ENCODE measurements at regions not wholly inside any gene's neighbourhood (a gene's known extent, or its start where the extent isn't known, plus 50 kb on each side); places are given as distances from the start of the nearest gene placed in this dataset.

GRCh38 chr3:8276506-8276905, 225.1 kb upstream of the LMCD1 start:
- Histone ChIP-seq H3K4me2 (ENCODE audit: low read length) (no peak overlapping the region), H4K20me1 (ENCODE audit: insufficient read depth, low read length) (no peaks in the 10 kb centered on the region), H3K9me2 (ENCODE audit: insufficient read depth, low read length) (no peaks in the 10 kb centered on the region), H3K79me2 (ENCODE audit: insufficient read depth, low read depth, low read length) (no peaks in the 10 kb centered on the region), H3K4me3 (ENCODE audit: low read depth, low read length, poor library complexity, severe bottlenecking) (no peak overlapping the region), H3K4me1 (ENCODE audit: insufficient read depth, low read length, poor library complexity, severe bottlenecking) (no peaks in the 10 kb centered on the region), H3K27ac (ENCODE audit: low read depth, low read length, poor library complexity, severe bottlenecking) (no peak overlapping the region), H2AFZ (ENCODE audit: low read length) (no peak overlapping the region), H3K36me3 (ENCODE audit: insufficient read depth, low read length) (no peaks in the 10 kb centered on the region), H3K9me3 (ENCODE audit: low read length) (no peaks in the 10 kb centered on the region)
- ChIA-PET CTCF (ENCODE audit: unreplicated experiment) (no interaction called here), POLR2A (interaction anchor here (0.6 to 0.9 kb wide), 7 partner anchors 11 to 1999 kb away, joined by 3 to 4 read pairs (median 3); no protein-coding TSS in a partner anchor)
- TF ChIP-seq EZH2phosphoT487 (IDR thresholded peaks at IDR 0.05; ENCODE audit: borderline replicate concordance, low read depth, low read length): no peak
- TF ChIP-seq CTCF (conservative IDR thresholded peaks at IDR 0.05; ENCODE audit: low read length): no peak
- intact Hi-C loops (cut with micrococcal nuclease; ENCODE audit: unreplicated experiment): no loop called here
- DNase-seq (ENCODE audit: low spot score): no peak
- BruUV-seq (replicated peaks): no TSS peak

GRCh38 chr3:8278448-8278847, 223.2 kb upstream of the LMCD1 start:
- no peak overlapping the region for H3K4me2 ChIP-seq (ENCODE audit: low read length)
- POLR2A ChIA-PET: no interaction called here
- CTCF ChIA-PET (ENCODE audit: unreplicated experiment): no interaction called here
- no TSS peak for BruUV-seq (replicated peaks)
- H3K4me1 ChIP-seq (ENCODE audit: insufficient read depth, low read length, poor library complexity, severe bottlenecking): no peaks in the 10 kb centered on the region
- TF ChIP-seq EZH2phosphoT487 (IDR thresholded peaks at IDR 0.05; ENCODE audit: borderline replicate concordance, low read depth, low read length) (no peak), CTCF (conservative IDR thresholded peaks at IDR 0.05; ENCODE audit: low read length) (0 out of 2 replicates have a peak, but pooled peaks have one; percentile 17)
- no peak overlapping the region for H3K27ac ChIP-seq (ENCODE audit: low read depth, low read length, poor library complexity, severe bottlenecking)
- H3K79me2 ChIP-seq (ENCODE audit: insufficient read depth, low read depth, low read length): no peaks in the 10 kb centered on the region
- no peaks in the 10 kb centered on the region for H3K36me3 ChIP-seq (ENCODE audit: insufficient read depth, low read length)
- H3K9me2 ChIP-seq (ENCODE audit: insufficient read depth, low read length): no peaks in the 10 kb centered on the region
- H2AFZ ChIP-seq (ENCODE audit: low read length): no peak overlapping the region
- no peaks in the 10 kb centered on the region for H4K20me1 ChIP-seq (ENCODE audit: insufficient read depth, low read length)
- no peak for DNase-seq (ENCODE audit: low spot score)
- no peak overlapping the region for H3K4me3 ChIP-seq (ENCODE audit: low read depth, low read length, poor library complexity, severe bottlenecking)
- no peaks in the 10 kb centered on the region for H3K9me3 ChIP-seq (ENCODE audit: low read length)
- intact Hi-C loops (cut with micrococcal nuclease; ENCODE audit: unreplicated experiment): no loop called here

GRCh38 chr3:8279476-8279875, 222.1 kb upstream of the LMCD1 start:
- Histone ChIP-seq H3K9me3 (ENCODE audit: low read length) (no peaks in the 10 kb centered on the region), H3K4me2 (ENCODE audit: low read length) (no peak overlapping the region), H3K79me2 (ENCODE audit: insufficient read depth, low read depth, low read length) (no peaks in the 10 kb centered on the region), H3K27ac (ENCODE audit: low read depth, low read length, poor library complexity, severe bottlenecking) (no peak overlapping the region), H3K4me3 (ENCODE audit: low read depth, low read length, poor library complexity, severe bottlenecking) (no peak overlapping the region), H2AFZ (ENCODE audit: low read length) (no peak overlapping the region), H3K4me1 (ENCODE audit: insufficient read depth, low read length, poor library complexity, severe bottlenecking) (no peaks in the 10 kb centered on the region), H4K20me1 (ENCODE audit: insufficient read depth, low read length) (no peaks in the 10 kb centered on the region), H3K9me2 (ENCODE audit: insufficient read depth, low read length) (no peaks in the 10 kb centered on the region), H3K36me3 (ENCODE audit: insufficient read depth, low read length) (no peaks in the 10 kb centered on the region)
- no peak for DNase-seq (ENCODE audit: low spot score)
- intact Hi-C loops (cut with micrococcal nuclease; ENCODE audit: unreplicated experiment): no loop called here
- TF ChIP-seq CTCF (conservative IDR thresholded peaks at IDR 0.05; ENCODE audit: low read length) (no peak), EZH2phosphoT487 (IDR thresholded peaks at IDR 0.05; ENCODE audit: borderline replicate concordance, low read depth, low read length) (no peak)
- ChIA-PET POLR2A (no interaction called here), CTCF (ENCODE audit: unreplicated experiment) (interaction anchor here (0.6 kb wide), 1 partner anchor 25 kb away, joined by 3 read pairs; no protein-coding TSS in a partner anchor)
- no TSS peak for BruUV-seq (replicated peaks)

Data from OCI-LY7 (cell line).